GM11168 (cell line): ENCODE measurements at regions not wholly inside any gene's neighbourhood (a gene's known extent, or its start where the extent isn't known, plus 50 kb on each side); places are given as distances from the start of the nearest gene placed in this dataset.

Experiments used
- in situ Hi-C: fragments of 300-500 bp; cut with MboI; formaldehyde crosslinking; loops from one replicate; pipeline ENCODE4 v1.12.0; 2022; ENCODE audit warnings: low sequenced_read_pairs; ENCODE audit not compliant: unreplicated experiment

- in situ Hi-C loops, result no loop called here
Observed at GRCh38 chr16:51880776-51881175, 666.2 kb downstream of the TOX3 start.

GRCh38 chr16:51877686-51878085, 669.3 kb downstream of the TOX3 start:
- in situ Hi-C loops, result no loop called here

- in situ Hi-C loops, result no loop called here
Observed at GRCh38 chr16:51876934-51877333, 670.0 kb downstream of the TOX3 start.

- in situ Hi-C loops, result no loop called here
Observed at GRCh38 chr16:51876601-51876875, 670.4 kb downstream of the TOX3 start.

GRCh38 chr16:51875834-51876600, 670.9 kb downstream of the TOX3 start:
- in situ Hi-C loops, result no loop called here

- in situ Hi-C loops, result no loop called here
Observed at GRCh38 chr16:51872524-51872923, 674.4 kb downstream of the TOX3 start.

GRCh38 chr16:51870296-51870854, 676.6 kb downstream of the TOX3 start:
- in situ Hi-C loops, result no loop called here

GRCh38 chr16:51869176-51869575, 677.8 kb downstream of the TOX3 start:
- in situ Hi-C loops, result no loop called here

GRCh38 chr16:51868631-51869030, 678.3 kb downstream of the TOX3 start:
- in situ Hi-C loops, result no loop called here

GRCh38 chr16:51867386-51868065, 679.4 kb downstream of the TOX3 start:
- in situ Hi-C loops, result no loop called here

- in situ Hi-C loops, result no loop called here
Observed at GRCh38 chr16:51864575-51864974, 682.4 kb downstream of the TOX3 start.

- in situ Hi-C loops, result no loop called here
Observed at GRCh38 chr16:51854401-51854951, 692.5 kb downstream of the TOX3 start.

GRCh38 chr16:51853586-51853985, 693.4 kb downstream of the TOX3 start:
- in situ Hi-C loops, result no loop called here

- in situ Hi-C loops, result no loop called here
Observed at GRCh38 chr16:51852892-51853291, 694.1 kb downstream of the TOX3 start.

- in situ Hi-C loops, result no loop called here
Observed at GRCh38 chr16:51851111-51851510, 695.8 kb downstream of the TOX3 start.

- in situ Hi-C loops, result no loop called here
Observed at GRCh38 chr16:51849715-51850114, 697.2 kb downstream of the TOX3 start.

GRCh38 chr16:51845586-51846305, 694.7 kb upstream of the SALL1 start:
- in situ Hi-C loops, result no loop called here

- in situ Hi-C loops, result no loop called here
Observed at GRCh38 chr16:51839727-51840462, 688.8 kb upstream of the SALL1 start.

- in situ Hi-C loops, result no loop called here
Observed at GRCh38 chr16:51834794-51835193, 683.7 kb upstream of the SALL1 start.

GRCh38 chr16:51834133-51834532, 683.1 kb upstream of the SALL1 start:
- in situ Hi-C loops, result no loop called here
